GM18502 (cell line): ENCODE measurements at regions not wholly inside any gene's neighbourhood (a gene's known extent, or its start where the extent isn't known, plus 50 kb on each side); places are given as distances from the start of the nearest gene placed in this dataset.

ENCODE experiments used
- ATAC-seq: cut with Tn5 transposase; IDR thresholded peaks from one replicate; pipeline ENCODE4 v1.9.1; 2021; ENCODE audit warnings: mild to moderate bottlenecking; ENCODE audit not compliant: unreplicated experiment, poor library complexity

DNA sequence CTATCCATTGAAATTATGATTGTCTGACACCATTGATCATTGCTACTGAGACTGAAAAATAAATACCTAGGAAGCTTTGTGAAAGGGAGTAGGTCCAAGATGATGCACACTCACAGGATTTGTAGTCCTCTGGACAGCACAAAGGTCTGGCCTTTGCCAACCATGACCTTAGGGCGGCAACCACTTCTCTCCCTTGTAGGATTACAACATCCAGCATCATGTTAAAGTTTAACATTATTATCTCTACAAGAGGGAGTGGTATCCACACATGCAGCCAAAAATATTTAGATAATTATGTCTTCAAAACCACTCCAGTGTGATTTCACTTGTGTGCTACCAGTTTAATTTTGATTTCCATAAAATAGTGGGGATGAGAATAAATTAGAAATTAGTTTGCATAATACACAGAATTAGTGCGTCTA lies 51.1 kb upstream of the NHSL1 start:
- ATAC-seq: no peak

- ATAC-seq: no peak
Observed at GRCh38 chr6:138554146-138554545, 54.9 kb upstream of the NHSL1 start.

GRCh38 chr6:138555421-138555988 lies 56.2 kb upstream of the NHSL1 start:
- ATAC-seq: no peak

DNA sequence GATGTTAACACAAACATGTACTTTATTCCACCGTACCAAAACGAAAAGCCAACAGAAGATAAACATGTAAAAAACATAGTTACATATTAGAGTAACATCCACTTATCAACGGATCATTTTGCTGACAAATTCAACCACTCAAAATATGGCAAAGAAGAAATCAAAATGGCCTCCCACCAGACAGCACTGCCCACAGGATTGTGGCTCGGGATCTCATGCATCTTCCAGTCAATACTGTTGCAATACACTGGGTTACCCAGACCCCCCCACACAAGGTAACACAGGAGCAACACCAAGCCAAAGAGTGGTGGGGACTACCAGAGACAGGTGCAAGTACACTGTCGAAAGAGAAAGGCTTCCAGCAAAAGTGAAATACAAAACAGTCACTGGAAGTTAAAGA lies 57.9 kb upstream of the NHSL1 start:
- ATAC-seq: no peak

GRCh38 chr6:138559143-138559542 lies 59.8 kb upstream of the NHSL1 start:
- ATAC-seq: no peak

- no peak for ATAC-seq
Observed at GRCh38 chr6:138560130-138560860, 61.0 kb upstream of the NHSL1 start.

GRCh38 chr6:138562691-138563090 lies 63.4 kb upstream of the NHSL1 start:
- ATAC-seq: no peak

DNA sequence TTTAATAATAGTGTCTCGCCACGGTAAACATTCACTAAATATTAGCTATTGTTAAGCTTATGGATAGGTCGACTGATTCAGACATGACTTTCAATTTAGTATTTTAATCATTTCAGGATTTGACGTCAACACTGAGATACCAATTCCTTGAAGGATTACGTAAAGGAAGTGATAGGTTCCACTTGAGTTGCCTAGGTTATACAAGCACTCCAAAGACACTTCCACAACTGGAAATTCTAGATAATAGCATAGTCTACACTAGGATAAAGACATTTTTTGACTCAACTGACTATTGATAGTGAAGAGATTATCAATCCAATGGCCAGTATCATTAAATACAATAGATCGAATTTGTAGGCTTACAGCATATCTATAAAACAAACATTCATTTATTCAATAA lies 63.9 kb upstream of the NHSL1 start:
- no peak for ATAC-seq

DNA sequence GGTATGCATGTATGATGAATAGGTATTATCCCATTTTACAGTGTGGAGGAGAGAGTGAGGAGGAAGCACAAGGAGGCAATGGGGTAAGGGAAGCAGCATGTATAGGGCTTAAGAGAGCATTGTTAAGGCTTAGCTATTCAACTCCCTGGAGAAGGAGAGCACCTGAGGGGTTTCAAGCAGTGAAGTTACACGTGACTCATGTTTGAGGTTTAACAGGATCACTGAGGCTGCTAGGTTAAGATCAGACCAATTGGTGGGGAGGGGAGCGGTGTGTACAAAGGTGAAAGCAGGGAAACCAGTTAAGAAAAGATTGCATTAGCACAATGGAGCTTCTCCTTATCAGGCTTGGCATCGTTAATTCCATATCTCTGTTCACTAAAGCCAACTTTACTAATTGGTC lies 64.4 kb upstream of the NHSL1 start:
- ATAC-seq: no peak

DNA sequence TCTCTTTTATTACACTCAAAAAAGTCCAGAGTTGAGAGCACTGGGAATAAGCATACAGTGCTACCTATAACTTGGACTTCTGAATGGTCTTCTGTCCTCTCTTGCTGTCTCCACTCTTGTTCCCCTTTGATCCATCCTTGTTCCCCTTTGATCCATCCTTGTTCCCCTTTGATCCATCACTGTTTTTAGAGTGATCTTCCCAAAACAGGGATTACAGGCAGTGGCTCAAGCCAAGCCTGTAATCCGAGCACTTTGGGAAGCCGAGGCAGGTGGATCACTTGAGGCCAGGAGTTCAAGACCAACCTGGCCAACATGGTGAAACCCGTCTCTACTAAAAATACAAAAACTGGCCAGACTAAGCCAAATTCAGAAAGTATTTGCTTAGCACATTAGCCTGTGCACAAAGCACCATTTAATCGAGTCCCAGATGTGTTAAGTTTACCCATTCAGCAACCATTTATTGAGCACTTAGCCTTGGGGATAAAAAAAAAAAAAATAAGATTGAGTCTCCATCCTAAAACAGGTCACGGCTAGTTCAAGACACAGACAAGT lies 65.0 kb upstream of the NHSL1 start:
- no peak for ATAC-seq

DNA sequence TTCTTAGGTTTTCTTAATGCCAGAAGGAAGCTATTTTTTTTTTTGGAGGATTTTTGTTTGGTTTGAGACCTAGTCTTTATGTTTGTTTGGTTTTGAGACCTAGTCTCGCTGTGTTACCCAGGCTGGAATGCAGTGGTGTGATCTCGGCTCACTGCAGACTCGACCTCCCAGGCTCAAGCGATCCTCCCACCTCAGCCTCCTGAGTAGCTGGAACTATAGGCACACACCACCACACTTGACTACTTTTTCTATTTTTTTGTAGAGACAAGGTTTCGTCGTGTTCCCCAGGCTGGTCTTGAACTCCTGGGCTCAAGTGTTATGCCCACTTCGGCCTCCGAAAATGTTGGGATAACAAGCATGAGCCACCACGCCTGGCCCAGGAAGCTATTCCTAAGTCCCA lies 67.8 kb upstream of the NHSL1 start:
- no peak for ATAC-seq

DNA sequence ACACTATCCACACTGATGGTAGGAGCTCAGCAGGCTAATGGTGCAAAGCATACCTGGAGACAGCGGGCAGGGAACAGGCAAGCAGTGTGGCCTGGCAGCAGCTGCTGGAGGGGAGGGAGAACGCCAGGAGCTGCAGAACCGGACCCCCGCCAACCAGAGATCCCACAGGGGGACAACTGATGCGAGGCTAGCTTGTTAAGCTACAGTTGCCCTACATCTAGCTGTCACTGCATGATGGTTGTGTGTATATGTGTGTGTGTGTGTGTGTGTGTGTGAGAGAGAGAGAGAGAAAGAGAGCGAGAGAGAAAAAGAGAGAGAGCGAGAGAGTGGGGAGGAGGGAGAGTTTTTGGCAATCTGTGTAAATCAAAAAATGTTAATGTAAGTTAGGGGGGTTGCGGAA lies 69.7 kb upstream of the NHSL1 start:
- ATAC-seq: no peak

GRCh38 chr6:138569554-138569953 lies 70.3 kb upstream of the NHSL1 start:
- no peak for ATAC-seq

DNA sequence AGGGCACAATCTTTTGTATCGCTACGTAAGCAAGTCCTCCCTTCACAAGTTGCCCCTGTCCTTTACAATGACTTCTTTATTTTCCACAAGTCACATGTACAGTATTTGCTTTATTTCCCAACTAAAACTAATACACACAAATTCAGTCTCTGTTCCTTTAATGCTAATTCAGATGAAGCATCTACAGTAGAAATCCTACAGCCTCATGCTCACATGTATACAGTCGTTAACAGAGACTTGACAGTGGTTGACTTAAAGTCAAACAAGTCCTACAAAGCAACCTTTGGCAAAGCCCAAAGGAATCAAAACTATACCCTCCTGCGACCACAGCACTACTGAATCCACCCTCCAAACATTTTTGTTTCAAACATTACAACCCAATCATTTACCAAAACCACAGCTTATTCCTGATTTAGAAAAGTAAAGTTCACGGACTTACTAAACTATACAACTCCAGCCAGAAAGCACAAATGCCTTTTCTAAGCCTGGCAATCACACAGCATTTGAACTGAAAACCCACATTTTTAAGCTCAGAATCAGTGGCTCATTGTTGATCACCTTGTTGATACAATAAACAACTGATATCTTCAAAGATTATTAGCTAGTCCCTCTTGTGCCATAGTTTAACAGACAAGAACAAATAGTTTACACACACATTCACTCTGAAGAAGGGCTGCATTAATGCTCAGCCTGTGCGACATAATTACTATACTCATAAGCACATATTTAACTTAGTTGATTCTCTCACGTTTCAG lies 70.9 kb upstream of the NHSL1 start:
- no peak for ATAC-seq

DNA sequence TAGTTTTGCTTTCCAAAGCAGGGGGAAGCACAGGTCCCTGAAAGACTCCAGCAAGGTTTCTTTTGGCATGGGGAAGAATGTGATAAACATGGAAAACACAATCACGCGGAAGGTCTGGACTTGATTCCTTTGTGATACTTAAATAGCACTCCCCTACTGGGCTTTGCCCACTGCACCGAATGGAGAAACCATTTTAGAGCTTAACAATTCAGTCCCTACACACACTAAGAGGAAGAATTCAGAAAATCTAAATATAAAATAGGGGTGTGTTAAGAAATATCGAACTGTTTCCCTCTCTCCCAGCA lies 71.4 kb upstream of the NHSL1 start:
- no peak for ATAC-seq

GRCh38 chr6:138571181-138571580 lies 71.9 kb upstream of the NHSL1 start:
- no peak for ATAC-seq

GRCh38 chr6:138571585-138572166 lies 72.4 kb upstream of the NHSL1 start:
- no peak for ATAC-seq

GRCh38 chr6:138572167-138572875 lies 73.0 kb upstream of the NHSL1 start:
- no peak for ATAC-seq

- no peak for ATAC-seq
Observed at GRCh38 chr6:138572885-138573284, 73.6 kb upstream of the NHSL1 start.

GRCh38 chr6:138575257-138575656 lies 76.0 kb upstream of the NHSL1 start:
- no peak for ATAC-seq

DNA sequence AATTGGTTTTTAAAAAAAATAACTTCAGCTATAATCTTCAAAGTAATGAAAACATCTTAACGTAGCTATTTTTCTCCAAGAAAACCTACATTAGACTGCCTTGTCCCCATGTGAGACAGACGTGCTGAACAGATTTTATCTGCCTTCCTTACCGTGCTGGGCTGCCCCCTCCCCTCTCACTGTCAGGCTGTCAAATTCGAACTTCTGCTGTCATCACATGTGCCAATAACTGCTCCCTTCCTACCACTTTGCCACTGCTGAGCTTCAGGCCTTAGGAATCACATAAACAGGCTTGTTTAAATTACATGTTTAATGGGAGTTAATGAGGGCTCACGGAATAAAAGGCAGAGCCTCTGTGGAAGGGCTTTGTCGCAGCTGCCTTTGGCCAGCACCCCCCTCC lies 77.0 kb upstream of the NHSL1 start:
- no peak for ATAC-seq
